ENCODE measurements at regions not wholly inside any gene's neighbourhood (a gene's known extent, or its start where the extent isn't known, plus 50 kb on each side); places are given as distances from the start of the nearest gene placed in this dataset.

DNA sequence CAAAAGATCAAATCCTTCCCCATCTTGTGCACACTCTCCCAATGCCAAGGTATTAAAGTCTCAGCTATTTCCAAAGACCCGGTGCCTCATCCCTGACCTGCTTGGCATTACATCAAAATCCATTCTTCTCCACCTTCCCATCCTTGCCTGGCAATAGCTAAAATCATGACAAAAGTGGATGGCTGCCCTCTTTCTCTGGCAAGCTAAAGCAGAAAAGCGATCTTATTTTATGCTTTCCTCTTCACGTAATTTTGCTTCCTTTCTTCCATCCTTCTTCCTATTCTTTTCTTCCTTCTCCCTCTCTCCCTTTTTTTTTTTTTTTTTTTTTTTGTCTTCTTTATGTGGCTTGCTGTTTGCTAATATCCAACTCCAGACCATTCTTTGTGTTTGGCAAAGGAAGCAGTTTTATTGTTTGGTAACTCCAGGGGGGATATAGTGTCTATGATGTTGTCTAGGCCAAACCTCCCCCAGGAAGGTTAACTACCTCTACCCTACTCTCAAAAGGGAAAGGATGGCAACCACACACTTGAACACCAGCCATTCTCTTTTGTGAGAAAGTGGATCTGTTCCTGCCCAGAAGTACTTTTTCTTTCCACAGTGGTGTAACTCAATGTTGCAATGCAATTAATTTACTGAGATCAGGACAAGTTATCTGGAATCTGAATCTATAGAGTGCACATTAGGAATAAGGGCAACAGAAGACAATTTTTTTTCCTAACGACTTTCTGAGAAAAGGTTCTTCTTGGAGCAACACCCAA is 120.9 kb upstream of the TMEM161B start:
- Histone ChIP-seq H3K27ac (ENCODE audit: insufficient read length, low read depth, low read length) (peak overlapping the region; percentile 99), H3K9ac (ENCODE audit: extremely low read depth, insufficient read length, low read length) (no peak overlapping the region), H4K5ac (ENCODE audit: insufficient read length, low read depth, low read length) (no peak overlapping the region), H2BK120ac (ENCODE audit: low read depth, low read length, poor library complexity, severe bottlenecking) (no peak overlapping the region), H3K4ac (ENCODE audit: low read depth, low read length) (no peak overlapping the region; the same call in 1 of the 2 replicates), H2BK5ac (ENCODE audit: insufficient read length, low read length) (no peak overlapping the region), H2BK12ac (ENCODE audit: insufficient read length, low read depth, low read length) (no peak overlapping the region), H2BK15ac (ENCODE audit: low read depth, low read length) (no peak overlapping the region), H3K27me3 (ENCODE audit: insufficient read depth, low read length) (no peaks in the 10 kb centered on the region; the same call in 1 of the 2 replicates), H4K8ac (replicated peaks; ENCODE audit: insufficient read length, low read depth, low read length) (no peak overlapping the region), H2BK20ac (ENCODE audit: low read depth, low read length, poor library complexity, severe bottlenecking) (no peak overlapping the region), H2AFZ (ENCODE audit: low read length) (no peak overlapping the region), H3K18ac (ENCODE audit: insufficient read length, low read depth, low read length) (no peak overlapping the region), H3K79me2 (ENCODE audit: insufficient read depth, low read length) (no peaks in the 10 kb centered on the region), H3K79me1 (ENCODE audit: insufficient read depth, low read depth, low read length, poor library complexity, severe bottlenecking) (no peaks in the 10 kb centered on the region), H3K23ac (ENCODE audit: insufficient read length, low read depth, low read length) (no peak overlapping the region), H2AK5ac (ENCODE audit: insufficient read length, low read length) (no peak overlapping the region), H3K4me1 (ENCODE audit: insufficient read depth, low read length) (peaks cover 30% of the 10 kb centered on the region), H3K9me3 (ENCODE audit: control insufficient read depth, low read depth, low read length) (no peaks in the 10 kb centered on the region), H3K56ac (ENCODE audit: insufficient read length, low read depth, low read length) (no peak overlapping the region), H3K23me2 (ENCODE audit: insufficient read length, low read depth, low read length, poor library complexity, severe bottlenecking) (no peaks in the 10 kb centered on the region), H3K14ac (ENCODE audit: insufficient read depth, low read length) (no peak overlapping the region), H4K20me1 (ENCODE audit: control insufficient read depth, insufficient read depth, insufficient read length) (no peaks in the 10 kb centered on the region), H4K91ac (ENCODE audit: insufficient read length, low read depth, low read length) (no peak overlapping the region), H3K4me2 (ENCODE audit: insufficient read depth, insufficient read length, low read length) (peak overlapping the region; percentile 39), H3T11ph (ENCODE audit: low read length) (no peak overlapping the region)
- Mint-ChIP-seq H3K27me3 (ENCODE audit: low read depth) (no peaks in the 10 kb centered on the region), H3K4me1 (peaks cover 62 to 75% of the 10 kb centered on the region in 2 experiments), H3K27ac (peak overlapping the region; percentile 68 to 99 (median 98)), H3K4me3 (peak overlapping the region in 1 of 2 experiments; percentile 41; a peak in 2 of 5 replicates), H3K9me3 (no peaks in the 10 kb centered on the region; a peak in 1 of 5 replicates), H3K36me3 (ENCODE audit: insufficient read depth in 1 of 3, low read depth in 3 of 3) (no peaks in the 10 kb centered on the region)
- DNase-seq = no peak
- WGBS (ENCODE audit: extremely low coverage, insufficient read length, low lambda C conversion rate) = no CpG with 5 or more reads among the region's 4 CpGs
- TF ChIP-seq, protein P1, sequence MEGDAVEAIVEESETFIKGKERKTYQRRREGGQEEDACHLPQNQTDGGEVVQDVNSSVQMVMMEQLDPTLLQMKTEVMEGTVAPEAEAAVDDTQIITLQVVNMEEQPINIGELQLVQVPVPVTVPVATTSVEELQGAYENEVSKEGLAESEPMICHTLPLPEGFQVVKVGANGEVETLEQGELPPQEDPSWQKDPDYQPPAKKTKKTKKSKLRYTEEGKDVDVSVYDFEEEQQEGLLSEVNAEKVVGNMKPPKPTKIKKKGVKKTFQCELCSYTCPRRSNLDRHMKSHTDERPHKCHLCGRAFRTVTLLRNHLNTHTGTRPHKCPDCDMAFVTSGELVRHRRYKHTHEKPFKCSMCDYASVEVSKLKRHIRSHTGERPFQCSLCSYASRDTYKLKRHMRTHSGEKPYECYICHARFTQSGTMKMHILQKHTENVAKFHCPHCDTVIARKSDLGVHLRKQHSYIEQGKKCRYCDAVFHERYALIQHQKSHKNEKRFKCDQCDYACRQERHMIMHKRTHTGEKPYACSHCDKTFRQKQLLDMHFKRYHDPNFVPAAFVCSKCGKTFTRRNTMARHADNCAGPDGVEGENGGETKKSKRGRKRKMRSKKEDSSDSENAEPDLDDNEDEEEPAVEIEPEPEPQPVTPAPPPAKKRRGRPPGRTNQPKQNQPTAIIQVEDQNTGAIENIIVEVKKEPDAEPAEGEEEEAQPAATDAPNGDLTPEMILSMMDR (conservative IDR thresholded peaks at IDR 0.05) = no peak
